H9 (cell line): ENCODE measurements at regions not wholly inside any gene's neighbourhood (a gene's known extent, or its start where the extent isn't known, plus 50 kb on each side); places are given as distances from the start of the nearest gene placed in this dataset.

Experiments used
- DNase-seq: peaks from one replicate; pipeline ENCODE4 v3.0.0-alpha.2; 2017
- H2AFZ ChIP-seq: one replicate; pipeline ENCODE4 v1.6.1; 2013; ENCODE audit warnings: mild to moderate bottlenecking, low read length, control low read depth, moderate library complexity
- H2AK5ac ChIP-seq: 2 replicates; pipeline ENCODE4 v1.6.1; 2013; ENCODE audit warnings: low read length, control low read depth, mixed read lengths; ENCODE audit not compliant: insufficient read length
- H2BK120ac ChIP-seq: one replicate; pipeline ENCODE4 v1.6.1; 2013; ENCODE audit warnings: low read depth, mild to moderate bottlenecking, low read length, control low read depth, inconsistent platforms; ENCODE audit not compliant: poor library complexity, severe bottlenecking
- H2BK12ac ChIP-seq: 2 replicates; pipeline ENCODE4 v1.6.1; 2013; ENCODE audit warnings: low read length, control low read depth, mixed read lengths, low read depth; ENCODE audit not compliant: insufficient read length
- H2BK15ac ChIP-seq: 2 replicates; pipeline ENCODE4 v1.6.1; 2013; ENCODE audit warnings: low read depth, low read length, control low read depth
- H2BK20ac ChIP-seq: one replicate; pipeline ENCODE4 v1.6.1; 2013; ENCODE audit warnings: low read depth, mild to moderate bottlenecking, low read length, control low read depth, inconsistent platforms; ENCODE audit not compliant: poor library complexity, severe bottlenecking
- H2BK5ac ChIP-seq: 2 replicates; pipeline ENCODE4 v1.6.1; 2013; ENCODE audit warnings: low read length, control low read depth, mixed read lengths; ENCODE audit not compliant: insufficient read length
- H3K14ac ChIP-seq: 2 replicates; pipeline ENCODE4 v1.6.1; 2013; ENCODE audit warnings: low read length, control low read depth; ENCODE audit not compliant: insufficient read depth
- H3K18ac ChIP-seq: 2 replicates; pipeline ENCODE4 v1.6.1; 2013; ENCODE audit warnings: low read depth, mild to moderate bottlenecking, mixed read lengths, low read length, control low read depth; ENCODE audit not compliant: insufficient read length
- H3K23ac ChIP-seq: 2 replicates; pipeline ENCODE4 v1.6.1; 2013; ENCODE audit warnings: low read length, control low read depth, mixed read lengths, low read depth; ENCODE audit not compliant: insufficient read length
- H3K23me2 ChIP-seq: 2 replicates; pipeline ENCODE4 v1.6.1; 2013; ENCODE audit warnings: low read depth, mild to moderate bottlenecking, mixed read lengths, low read length, control low read depth; ENCODE audit not compliant: insufficient read length, poor library complexity, severe bottlenecking
- H3K27ac ChIP-seq: 2 replicates; pipeline ENCODE4 v1.5.1; 2013; ENCODE audit warnings: low read length, control low read depth, mixed read lengths, low read depth; ENCODE audit not compliant: insufficient read length
- H3K27me3 ChIP-seq: 2 replicates; pipeline ENCODE4 v1.6.1; 2013; ENCODE audit warnings: low read length, control low read depth, inconsistent platforms; ENCODE audit not compliant: insufficient read depth
- H3K4ac ChIP-seq: 2 replicates; pipeline ENCODE4 v1.6.1; 2013; ENCODE audit warnings: low read depth, mild to moderate bottlenecking, control low read depth, inconsistent platforms, low read length, moderate library complexity
- H3K4me1 ChIP-seq: 2 replicates; pipeline ENCODE4 v1.6.1; 2013; ENCODE audit warnings: low read length, control low read depth, inconsistent platforms; ENCODE audit not compliant: insufficient read depth
- H3K4me2 ChIP-seq: 2 replicates; pipeline ENCODE4 v1.6.1; 2013; ENCODE audit warnings: low read length, control low read depth, mixed read lengths; ENCODE audit not compliant: insufficient read length, insufficient read depth
- H3K56ac ChIP-seq: 2 replicates; pipeline ENCODE4 v1.6.1; 2013; ENCODE audit warnings: low read depth, mild to moderate bottlenecking, mixed read lengths, low read length, control low read depth; ENCODE audit not compliant: insufficient read length
- H3K79me1 ChIP-seq: 2 replicates; pipeline ENCODE4 v1.6.1; 2013; ENCODE audit warnings: low read depth, mild to moderate bottlenecking, moderate library complexity, low read length, control low read depth, inconsistent platforms; ENCODE audit not compliant: insufficient read depth, poor library complexity, severe bottlenecking
- H3K79me2 ChIP-seq: 2 replicates; pipeline ENCODE4 v1.6.1; 2013; ENCODE audit warnings: low read length, control low read depth, inconsistent platforms; ENCODE audit not compliant: insufficient read depth
- H3K9ac ChIP-seq: 2 replicates; pipeline ENCODE4 v1.6.1; 2013; ENCODE audit warnings: low read length, control low read depth, mixed read lengths; ENCODE audit not compliant: insufficient read length; ENCODE audit errors: extremely low read depth
- H3K9me3 ChIP-seq: one replicate; pipeline ENCODE4 v1.6.1; 2013; ENCODE audit warnings: low read depth, low read length, inconsistent platforms; ENCODE audit not compliant: control insufficient read depth
- H3T11ph ChIP-seq: one replicate; pipeline ENCODE4 v1.6.1; 2013; ENCODE audit warnings: mild to moderate bottlenecking, low read length, control low read depth, inconsistent platforms
- H4K20me1 ChIP-seq: one replicate; pipeline ENCODE4 v1.6.1; 2013; ENCODE audit not compliant: control insufficient read depth, insufficient read length, insufficient read depth
- H4K5ac ChIP-seq: 2 replicates; pipeline ENCODE4 v1.6.1; 2013; ENCODE audit warnings: low read depth, mild to moderate bottlenecking, mixed read lengths, low read length, control low read depth; ENCODE audit not compliant: insufficient read length
- H4K8ac ChIP-seq: replicated peaks from 2 replicates; pipeline ENCODE4 v1.6.1; 2013; ENCODE audit warnings: low read length, control low read depth, mixed read lengths, low read depth; ENCODE audit not compliant: insufficient read length
- H4K91ac ChIP-seq: 2 replicates; pipeline ENCODE4 v1.6.1; 2013; ENCODE audit warnings: low read depth, mild to moderate bottlenecking, moderate library complexity, mixed read lengths, low read length, control low read depth; ENCODE audit not compliant: insufficient read length
- H3K27ac Mint-ChIP-seq, 3 experiments: 2 replicates in 2 of 3; 3 replicates in 1 of 3; pipeline ENCODE4 v1.8.0; 2020 to 2021; ENCODE audit warnings: mixed read lengths in 3 of 3, mild to moderate bottlenecking in 1 of 3, moderate library complexity in 1 of 3
- H3K27me3 Mint-ChIP-seq: 2 replicates; pipeline ENCODE4 v1.8.0; 2021; ENCODE audit warnings: low read depth, mild to moderate bottlenecking, moderate library complexity, mixed read lengths
- H3K36me3 Mint-ChIP-seq, 3 experiments: 2 replicates in 2 of 3; 3 replicates in 1 of 3; pipeline ENCODE4 v1.8.0; 2020 to 2021; ENCODE audit warnings: low read depth in 3 of 3, mixed read lengths in 3 of 3; ENCODE audit not compliant: insufficient read depth in 1 of 3
- H3K4me1 Mint-ChIP-seq, 2 experiments: 2 replicates each; pipeline ENCODE4 v1.8.0; 2020; ENCODE audit warnings: mixed read lengths in 2 of 2
- H3K4me3 Mint-ChIP-seq, 2 experiments: 2 replicates in 1 of 2; 3 replicates in 1 of 2; pipeline ENCODE4 v1.8.0; 2020 to 2021; ENCODE audit warnings: mild to moderate bottlenecking in 2 of 2, mixed read lengths in 2 of 2, moderate library complexity in 1 of 2
- H3K9me3 Mint-ChIP-seq, 2 experiments: 2 replicates in 1 of 2; 3 replicates in 1 of 2; pipeline ENCODE4 v1.8.0; 2020; ENCODE audit warnings: mild to moderate bottlenecking in 2 of 2, mixed read lengths in 2 of 2, moderate library complexity in 1 of 2
- WGBS: extraction: QIAGEN DNeasy Blood & Tissue Kit; methylation state at CpG from one replicate; pipeline ENCODE4 v1.1.7; 2013; ENCODE audit warnings: missing lambda C conversion rate, low lambda C conversion rate, mixed read lengths; ENCODE audit not compliant: insufficient read length; ENCODE audit errors: extremely low coverage; 5-methylcytosine and 5-hydroxymethylcytosine counted together
- TF ChIP-seq, protein P1 (sequence below): fragments of 200-600 bp; sonication (generic); conservative IDR thresholded peaks from 3 replicates; pipeline ENCODE4 v1.8.0; 2021; ENCODE audit warnings: antibody characterized with exemption, mild to moderate bottlenecking

- H4K8ac ChIP-seq: no peak overlapping the region
- H3K14ac ChIP-seq: no peak overlapping the region
- no CpG with 5 or more reads among the region's 3 CpGs for WGBS
- no peak overlapping the region for H3K9ac ChIP-seq
- Mint-ChIP-seq H3K4me3 (no peak overlapping the region), H3K9me3 (no peaks in the 10 kb centered on the region; a peak in 2 of 5 replicates), H3K36me3 (no peaks in the 10 kb centered on the region; a peak in 1 of 7 replicates), H3K4me1 (no peaks in the 10 kb centered on the region), H3K27me3 (peaks cover 2% of the 10 kb centered on the region), H3K27ac (no peak overlapping the region)
- H3K9me3 ChIP-seq: no peaks in the 10 kb centered on the region
- no peaks in the 10 kb centered on the region for H3K4me1 ChIP-seq
- H2BK15ac ChIP-seq: no peak overlapping the region
- no peak overlapping the region for H3K18ac ChIP-seq
- H3K4ac ChIP-seq: no peak overlapping the region
- H3K79me1 ChIP-seq: no peaks in the 10 kb centered on the region
- no peak overlapping the region for H3K56ac ChIP-seq
- no peak overlapping the region for H3T11ph ChIP-seq
- no peak overlapping the region for H2BK12ac ChIP-seq
- H2BK20ac ChIP-seq: no peak overlapping the region
- no peak overlapping the region for H2BK120ac ChIP-seq
- TF ChIP-seq, protein P1, sequence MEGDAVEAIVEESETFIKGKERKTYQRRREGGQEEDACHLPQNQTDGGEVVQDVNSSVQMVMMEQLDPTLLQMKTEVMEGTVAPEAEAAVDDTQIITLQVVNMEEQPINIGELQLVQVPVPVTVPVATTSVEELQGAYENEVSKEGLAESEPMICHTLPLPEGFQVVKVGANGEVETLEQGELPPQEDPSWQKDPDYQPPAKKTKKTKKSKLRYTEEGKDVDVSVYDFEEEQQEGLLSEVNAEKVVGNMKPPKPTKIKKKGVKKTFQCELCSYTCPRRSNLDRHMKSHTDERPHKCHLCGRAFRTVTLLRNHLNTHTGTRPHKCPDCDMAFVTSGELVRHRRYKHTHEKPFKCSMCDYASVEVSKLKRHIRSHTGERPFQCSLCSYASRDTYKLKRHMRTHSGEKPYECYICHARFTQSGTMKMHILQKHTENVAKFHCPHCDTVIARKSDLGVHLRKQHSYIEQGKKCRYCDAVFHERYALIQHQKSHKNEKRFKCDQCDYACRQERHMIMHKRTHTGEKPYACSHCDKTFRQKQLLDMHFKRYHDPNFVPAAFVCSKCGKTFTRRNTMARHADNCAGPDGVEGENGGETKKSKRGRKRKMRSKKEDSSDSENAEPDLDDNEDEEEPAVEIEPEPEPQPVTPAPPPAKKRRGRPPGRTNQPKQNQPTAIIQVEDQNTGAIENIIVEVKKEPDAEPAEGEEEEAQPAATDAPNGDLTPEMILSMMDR: no peak
- H3K4me2 ChIP-seq: no peak overlapping the region
- H3K79me2 ChIP-seq: no peaks in the 10 kb centered on the region
- no peak overlapping the region for H2BK5ac ChIP-seq
- H4K5ac ChIP-seq: no peak overlapping the region
- H3K27ac ChIP-seq: no peak overlapping the region
- H4K91ac ChIP-seq: no peak overlapping the region
- DNase-seq: no peak
- no peaks in the 10 kb centered on the region for H4K20me1 ChIP-seq
- H3K23me2 ChIP-seq: no peaks in the 10 kb centered on the region
- no peak overlapping the region for H2AFZ ChIP-seq
- no peak overlapping the region for H3K23ac ChIP-seq
- no peaks in the 10 kb centered on the region for H3K27me3 ChIP-seq
- H2AK5ac ChIP-seq: no peak overlapping the region
Observed at GRCh38 chr17:52419229-52419641, 260.7 kb upstream of the CA10 start.
